ENCODE measurements at regions not wholly inside any gene's neighbourhood (a gene's known extent, or its start where the extent isn't known, plus 50 kb on each side); places are given as distances from the start of the nearest gene placed in this dataset.

- TF ChIP-seq EZH2 (IDR thresholded peaks at IDR 0.05) = no peak
- no peak for TF ChIP-seq POLR2AphosphoS5 (IDR thresholded peaks at IDR 0.05; ENCODE audit: borderline replicate concordance, low read depth, low read length)
Observed at GRCh38 chr4:79081973-79082372, 142.7 kb upstream of the PAQR3 start.

Data from SK-N-MC (cell line).